Type B pancreatic cell (in vitro differentiated cells): ENCODE measurements at regions not wholly inside any gene's neighbourhood (a gene's known extent, or its start where the extent isn't known, plus 50 kb on each side); places are given as distances from the start of the nearest gene placed in this dataset.

Source experiments
- DNase-seq: peaks from one replicate; pipeline ENCODE4 v3.0.0; 2021; ENCODE audit warnings: mixed read lengths; ENCODE audit not compliant: unreplicated experiment; ENCODE audit errors: extremely low spot score
- H3K27ac Mint-ChIP-seq: 2 replicates; pipeline ENCODE4 v1.8.0; 2021; ENCODE audit warnings: mild to moderate bottlenecking, mixed read lengths
- H3K27me3 Mint-ChIP-seq: 2 replicates; pipeline ENCODE4 v1.8.0; 2021; ENCODE audit warnings: mixed read lengths
- H3K36me3 Mint-ChIP-seq: 2 replicates; pipeline ENCODE4 v1.8.0; 2021; ENCODE audit warnings: mixed read lengths
- H3K4me1 Mint-ChIP-seq: one replicate; pipeline ENCODE4 v1.8.0; 2021; ENCODE audit warnings: mixed read lengths; ENCODE audit not compliant: unreplicated experiment
- H3K4me3 Mint-ChIP-seq: 2 replicates; pipeline ENCODE4 v1.8.0; 2021; ENCODE audit warnings: mild to moderate bottlenecking, mixed read lengths
- H3K9me3 Mint-ChIP-seq: 2 replicates; pipeline ENCODE4 v1.8.0; 2021; ENCODE audit warnings: mixed read lengths
- TF ChIP-seq, protein P1 (sequence below): fragments of 200-600 bp; sonication (generic); conservative IDR thresholded peaks from 2 replicates; pipeline ENCODE4 v1.5.0; 2021; ENCODE audit warnings: antibody characterized with exemption, mild to moderate bottlenecking

GRCh38 chr22:49624421-49625177 lies 203.1 kb downstream of the BRD1 start:
- Mint-ChIP-seq H3K36me3 (no peaks in the 10 kb centered on the region), H3K4me1 (peaks cover 14% of the 10 kb centered on the region), H3K9me3 (no peaks in the 10 kb centered on the region), H3K27me3 (peaks cover 38% of the 10 kb centered on the region), H3K27ac (no peak overlapping the region), H3K4me3 (no peak overlapping the region)
- no peak for DNase-seq
- TF ChIP-seq, protein P1, sequence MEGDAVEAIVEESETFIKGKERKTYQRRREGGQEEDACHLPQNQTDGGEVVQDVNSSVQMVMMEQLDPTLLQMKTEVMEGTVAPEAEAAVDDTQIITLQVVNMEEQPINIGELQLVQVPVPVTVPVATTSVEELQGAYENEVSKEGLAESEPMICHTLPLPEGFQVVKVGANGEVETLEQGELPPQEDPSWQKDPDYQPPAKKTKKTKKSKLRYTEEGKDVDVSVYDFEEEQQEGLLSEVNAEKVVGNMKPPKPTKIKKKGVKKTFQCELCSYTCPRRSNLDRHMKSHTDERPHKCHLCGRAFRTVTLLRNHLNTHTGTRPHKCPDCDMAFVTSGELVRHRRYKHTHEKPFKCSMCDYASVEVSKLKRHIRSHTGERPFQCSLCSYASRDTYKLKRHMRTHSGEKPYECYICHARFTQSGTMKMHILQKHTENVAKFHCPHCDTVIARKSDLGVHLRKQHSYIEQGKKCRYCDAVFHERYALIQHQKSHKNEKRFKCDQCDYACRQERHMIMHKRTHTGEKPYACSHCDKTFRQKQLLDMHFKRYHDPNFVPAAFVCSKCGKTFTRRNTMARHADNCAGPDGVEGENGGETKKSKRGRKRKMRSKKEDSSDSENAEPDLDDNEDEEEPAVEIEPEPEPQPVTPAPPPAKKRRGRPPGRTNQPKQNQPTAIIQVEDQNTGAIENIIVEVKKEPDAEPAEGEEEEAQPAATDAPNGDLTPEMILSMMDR: no peak

DNA sequence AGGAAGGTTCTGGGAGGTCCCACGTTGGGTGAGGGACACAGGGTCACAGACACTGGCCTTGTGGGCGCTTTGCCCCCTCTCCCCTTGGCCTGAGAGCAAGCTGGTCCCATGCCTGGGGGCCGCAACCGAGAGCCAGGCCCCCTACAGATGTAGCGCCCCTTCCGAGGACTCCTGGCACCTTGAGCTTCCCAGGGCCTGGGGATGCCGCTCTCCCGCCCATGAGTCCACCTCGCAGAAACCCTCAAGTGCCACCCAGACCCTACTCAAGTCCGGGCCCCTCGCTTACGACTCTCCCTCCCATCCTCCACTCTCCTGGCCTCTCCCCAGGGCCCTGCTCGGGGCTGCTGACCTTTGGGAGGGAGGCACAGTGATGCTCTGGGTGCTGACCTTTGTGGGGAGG lies 204.0 kb downstream of the BRD1 start:
- H3K36me3 Mint-ChIP-seq: no peaks in the 10 kb centered on the region
- DNase-seq: no peak
- no peak overlapping the region for H3K4me3 Mint-ChIP-seq
- no peaks in the 10 kb centered on the region for H3K9me3 Mint-ChIP-seq
- peaks cover 11% of the 10 kb centered on the region for H3K4me1 Mint-ChIP-seq
- TF ChIP-seq, protein P1: no peak
- no peak overlapping the region for H3K27ac Mint-ChIP-seq
- peaks cover 42% of the 10 kb centered on the region for H3K27me3 Mint-ChIP-seq

DNA sequence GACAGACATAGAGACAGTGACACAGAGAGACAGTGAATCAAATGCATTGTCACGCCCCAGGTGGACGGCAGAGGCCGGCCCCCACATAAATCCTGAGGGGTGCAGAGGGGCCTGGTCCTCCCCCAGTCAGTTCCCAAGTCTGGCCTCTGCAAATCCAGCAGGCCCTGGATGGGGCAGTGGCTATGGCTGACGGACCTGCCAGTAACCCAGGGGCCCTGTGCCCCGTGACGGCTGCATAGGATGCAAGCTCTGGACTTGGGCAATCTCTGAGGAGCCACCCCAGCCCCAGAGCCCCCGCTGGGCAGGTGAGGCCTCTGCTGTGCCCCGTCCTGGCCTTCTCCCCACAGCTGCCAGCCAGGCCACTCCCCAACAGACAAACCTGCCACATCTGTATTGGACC lies 204.5 kb downstream of the BRD1 start:
- Mint-ChIP-seq H3K4me3 (no peak overlapping the region), H3K9me3 (no peaks in the 10 kb centered on the region), H3K36me3 (no peaks in the 10 kb centered on the region), H3K4me1 (peaks cover 6% of the 10 kb centered on the region), H3K27me3 (peaks cover 42% of the 10 kb centered on the region), H3K27ac (no peak overlapping the region)
- no peak for DNase-seq
- TF ChIP-seq, protein P1: no peak

GRCh38 chr22:49622241-49623105 lies 205.2 kb downstream of the BRD1 start:
- H3K9me3 Mint-ChIP-seq: no peaks in the 10 kb centered on the region
- no peak for DNase-seq
- no peak overlapping the region for H3K27ac Mint-ChIP-seq
- H3K4me1 Mint-ChIP-seq: peaks cover 5% of the 10 kb centered on the region
- no peaks in the 10 kb centered on the region for H3K36me3 Mint-ChIP-seq
- TF ChIP-seq, protein P1: no peak
- peaks cover 47% of the 10 kb centered on the region for H3K27me3 Mint-ChIP-seq
- H3K4me3 Mint-ChIP-seq: no peak overlapping the region

GRCh38 chr22:49621601-49622210 lies 206.0 kb downstream of the BRD1 start:
- TF ChIP-seq, protein P1: no peak
- no peaks in the 10 kb centered on the region for H3K36me3 Mint-ChIP-seq
- H3K27ac Mint-ChIP-seq: no peak overlapping the region
- no peak overlapping the region for H3K4me3 Mint-ChIP-seq
- H3K27me3 Mint-ChIP-seq: peaks cover 48% of the 10 kb centered on the region
- H3K4me1 Mint-ChIP-seq: peaks cover 5% of the 10 kb centered on the region
- DNase-seq: no peak
- no peaks in the 10 kb centered on the region for H3K9me3 Mint-ChIP-seq
